Heart left ventricle (tissue), 13 donors: ENCODE measurements at regions not wholly inside any gene's neighbourhood (a gene's known extent, or its start where the extent isn't known, plus 50 kb on each side); places are given as distances from the start of the nearest gene placed in this dataset.

Experiments used
- CTCF ChIP-seq, 12 donors: fragments of 200-600 bp; sonication (generic) in 4 of 12; IDR thresholded peaks; one replicate each; pipeline versions ENCODE4 v1.5.0 to v1.8.0; 2018 to 2022; ENCODE audit warnings: antibody characterized with exemption in 12 of 12, mild to moderate bottlenecking in 5 of 12
- POLR2A ChIP-seq, 2 donors: fragments of 450-650 bp; IDR thresholded peaks; one replicate each; pipeline ENCODE4 v1.6.1; 2017; ENCODE audit warnings: antibody characterized with exemption in 2 of 2, mild to moderate bottlenecking in 2 of 2, moderate library complexity in 2 of 2
- donor health status: ischemic (EF 13 %, LVEDD 7.1; RV severe dilation, severe dysfunction).
- donor health status: DM: no; HTN: yes; CAD: no.
- donor health status: DM: no; HTN: no; CAD: no.
- donor health status: ischemic (EF 25% LVEDD 6.9; RV normal size, moderate dysfunction).
- donor health status: ischemic (EF 25% LVEDD 5.7; RV mildly dilated, moderate dysfunction).
- donor health status: ischemic (EF 35%, LVEDD 5.7; RV mildly dilated, moderate dysfunction).
- donor health status: nonischemic (EF 11% LVEDD 7.7; RV severe dilation, severe dysfunction).
- donor health status: DM: yes; HTN: yes; CAD: no.
- donor health status: PGD.
- donor health status: ischemic (EF 29% LVEDD 5.4; RV normal size, mild dysfunction).
- donor health status: nonischemic (EF 23%, LVEDD 6.1; RV moderate dilation, normal function).

- TF ChIP-seq CTCF (IDR thresholded peaks at IDR 0.05) = no peak
- TF ChIP-seq POLR2A (IDR thresholded peaks at IDR 0.05) = no peak
Measured at GRCh38 chr1:29821605-29822004, 585.3 kb downstream of the PTPRU start.
